GM18517 (cell line): ENCODE measurements at regions not wholly inside any gene's neighbourhood (a gene's known extent, or its start where the extent isn't known, plus 50 kb on each side); places are given as distances from the start of the nearest gene placed in this dataset.

Source experiments
- ATAC-seq: cut with Tn5 transposase; IDR thresholded peaks from one replicate; pipeline ENCODE4 v1.9.1; 2021; ENCODE audit warnings: mild to moderate bottlenecking, moderate library complexity; ENCODE audit not compliant: unreplicated experiment

- no peak for ATAC-seq
These were observed 96.9 kb upstream of the GLS start for GRCh38 chr2:190783513-190784263.

GRCh38 chr2:190785334-190785733, 95.3 kb upstream of the GLS start:
- no peak for ATAC-seq

GRCh38 chr2:190786404-190787166, 94.0 kb upstream of the GLS start:
- ATAC-seq = no peak

- ATAC-seq = no peak
These were observed 92.8 kb upstream of the GLS start for GRCh38 chr2:190787743-190788235.

GRCh38 chr2:190789074-190790004, 91.3 kb upstream of the GLS start:
- no peak for ATAC-seq

GRCh38 chr2:190791347-190791975, 89.2 kb upstream of the GLS start:
- ATAC-seq = no peak

- no peak for ATAC-seq
These were observed 88.5 kb upstream of the GLS start for GRCh38 chr2:190791976-190792575.

- ATAC-seq = no peak
These were observed 87.4 kb upstream of the GLS start for GRCh38 chr2:190792956-190793888.

- ATAC-seq = no peak
These were observed 86.2 kb upstream of the GLS start for GRCh38 chr2:190794377-190794776.

GRCh38 chr2:190794790-190795189, 85.8 kb upstream of the GLS start:
- ATAC-seq = no peak

GRCh38 chr2:190795686-190796085, 84.9 kb upstream of the GLS start:
- ATAC-seq = no peak

GRCh38 chr2:190799999-190800398, 80.6 kb upstream of the GLS start:
- ATAC-seq = no peak

GRCh38 chr2:190800528-190800927, 80.1 kb upstream of the GLS start:
- no peak for ATAC-seq

GRCh38 chr2:190802129-190802528, 78.5 kb upstream of the GLS start:
- no peak for ATAC-seq

GRCh38 chr2:190802626-190803209, 77.9 kb upstream of the GLS start:
- ATAC-seq = no peak

- ATAC-seq = no peak
These were observed 76.3 kb upstream of the GLS start for GRCh38 chr2:190804182-190804795.

GRCh38 chr2:190805126-190805525, 75.5 kb upstream of the GLS start:
- ATAC-seq = no peak

GRCh38 chr2:190805843-190806242, 74.8 kb upstream of the GLS start:
- ATAC-seq = no peak
